ENCODE measurements at regions not wholly inside any gene's neighbourhood (a gene's known extent, or its start where the extent isn't known, plus 50 kb on each side); places are given as distances from the start of the nearest gene placed in this dataset.

- TF ChIP-seq POLR2A (IDR thresholded peaks at IDR 0.05; ENCODE audit: low read length): no peak
- no peak for TF ChIP-seq GATA1 (IDR thresholded peaks at IDR 0.05; ENCODE audit: low read depth, low read length)
Measured at GRCh38 chr14:66065188-66065587, 421.0 kb upstream of the CCDC196 start.

Measured in erythroblast (primary cell).